B cell (primary cell): ENCODE measurements at regions not wholly inside any gene's neighbourhood (a gene's known extent, or its start where the extent isn't known, plus 50 kb on each side); places are given as distances from the start of the nearest gene placed in this dataset.
"Not testable (repeated sequence)": the region's sequence is repeated elsewhere in the genome, so short reads cannot be mapped to it uniquely, and the experiment has no call there.

Experiments
- ATAC-seq: fragments of 200-7000 bp; cut with Tn5 transposase; one replicate; pipeline ENCODE4 v1.10.0; 2021; ENCODE audit warnings: low read depth, mild to moderate bottlenecking, moderate number of reproducible peaks, moderate library complexity
- CTCF ChIA-PET: fragments of 350-600 bp; sonication (Branson Sonifier 250); formaldehyde crosslinking; loops from one replicate; lab custom pipeline; 2021; ENCODE audit warnings: antibody characterized with exemption, inconsistent platforms; lab: Charles Lee
- POLR2A ChIA-PET: fragments of 350-600 bp; sonication (Branson Sonifier 250); formaldehyde crosslinking; loops from one replicate; lab custom pipeline; 2021; ENCODE audit warnings: antibody characterized with exemption; lab: Charles Lee
- DNase-seq: peaks from one replicate; pipeline ENCODE4 v3.0.0; 2013
- H2AFZ ChIP-seq: 2 replicates; pipeline ENCODE4 v1.6.1; 2012; ENCODE audit warnings: mild to moderate bottlenecking, low read depth, low read length; ENCODE audit not compliant: insufficient read depth, poor library complexity, severe bottlenecking
- H3K27ac ChIP-seq, 2 donors: 1 replicate in 1 of 2; 2 replicates in 1 of 2; pipeline ENCODE4 v1.5.1; 2012 to 2013; ENCODE audit warnings: low read length in 2 of 2, mild to moderate bottlenecking in 2 of 2, moderate library complexity in 1 of 2
- H3K27me3 ChIP-seq, 4 experiments: fragments of 200-600 bp in 1 of 4; sonication (generic) in 1 of 4; replicated peaks in 1 of 4; 1 replicate in 2 of 4; 2 replicates in 2 of 4; pipeline versions ENCODE4 v1.6.1 to v1.7.0; 2013 to 2016; ENCODE audit warnings: low read length in 3 of 4, mild to moderate bottlenecking in 2 of 4, mixed read lengths in 1 of 4, moderate library complexity in 1 of 4; ENCODE audit not compliant: insufficient read depth in 4 of 4, control insufficient read depth in 3 of 4; ENCODE audit errors: control extremely low read depth in 1 of 4
- H3K36me3 ChIP-seq, 2 experiments: replicated peaks in 1 of 2; 1 replicate in 1 of 2; 2 replicates in 1 of 2; pipeline versions ENCODE4 v1.6.1 to v1.7.1; 2013; ENCODE audit warnings: low read length in 1 of 2; ENCODE audit not compliant: insufficient read depth in 2 of 2, control insufficient read depth in 1 of 2; ENCODE audit errors: control extremely low read depth in 1 of 2, extremely low read depth in 1 of 2
- H3K4me1 ChIP-seq, 2 donors: fragments of 200-600 bp in 1 of 2; sonication (generic) in 1 of 2; 1 replicate in 1 of 2; 2 replicates in 1 of 2; pipeline versions ENCODE4 v1.5.1 to v1.6.1; 2013 to 2017; ENCODE audit warnings: low read length in 2 of 2; ENCODE audit not compliant: control insufficient read depth in 2 of 2, insufficient read depth in 2 of 2
- H3K4me2 ChIP-seq: replicated peaks from 2 replicates; pipeline ENCODE3; 2012; ENCODE audit warnings: mild to moderate bottlenecking, low read depth, low read length; ENCODE audit not compliant: poor library complexity, severe bottlenecking
- H3K4me3 ChIP-seq, 5 experiments: fragments of 200-600 bp in 1 of 5; sonication (generic) in 1 of 5; 1 replicate in 3 of 5; 2 replicates in 2 of 5; pipeline versions ENCODE4 v1.5.1 to v1.7.0; 2011 to 2016; ENCODE audit warnings: low read length in 4 of 5, mild to moderate bottlenecking in 4 of 5, low read depth in 2 of 5, control low read depth in 1 of 5, moderate library complexity in 1 of 5; ENCODE audit not compliant: insufficient read depth in 1 of 5; ENCODE audit errors: control extremely low read depth in 1 of 5, extremely low read depth in 1 of 5
- H3K79me2 ChIP-seq: fragments of 200-600 bp; sonication (generic); one replicate; pipeline ENCODE4 v1.6.0; 2016; ENCODE audit warnings: low read length; ENCODE audit not compliant: control insufficient read depth, insufficient read depth
- H3K9ac ChIP-seq: fragments of 200-600 bp; sonication (generic); 2 replicates; pipeline ENCODE4 v1.6.1; 2017; ENCODE audit warnings: mild to moderate bottlenecking, low read length, moderate library complexity
- H3K9me3 ChIP-seq, 3 donors: one replicate each; pipeline versions ENCODE4 v1.6.1 to v1.7.1; 2013; ENCODE audit warnings: low read length in 2 of 3; ENCODE audit not compliant: control insufficient read depth in 2 of 3, insufficient read depth in 1 of 3; ENCODE audit errors: control extremely low read depth in 1 of 3
- H4K20me1 ChIP-seq: 2 replicates; pipeline ENCODE4 v1.6.0; 2012; ENCODE audit warnings: mild to moderate bottlenecking, low read length; ENCODE audit not compliant: insufficient read depth, control insufficient read depth, poor library complexity, severe bottlenecking
- H3K27ac Mint-ChIP-seq: one replicate; pipeline ENCODE4 v1.8.0; 2021; ENCODE audit warnings: mixed read lengths
- H3K27me3 Mint-ChIP-seq: one replicate; pipeline ENCODE4 v1.8.0; 2021; ENCODE audit warnings: mixed read lengths
- H3K4me1 Mint-ChIP-seq: one replicate; pipeline ENCODE4 v1.8.0; 2021; ENCODE audit warnings: mixed read lengths
- H3K4me3 Mint-ChIP-seq: one replicate; pipeline ENCODE4 v1.8.0; 2021; ENCODE audit warnings: mixed read lengths
- H3K9me3 Mint-ChIP-seq: one replicate; pipeline ENCODE4 v1.8.0; 2022; ENCODE audit warnings: mixed read lengths; ENCODE audit not compliant: insufficient read depth
- EZH2 ChIP-seq: IDR thresholded peaks from 2 replicates; pipeline ENCODE4 v1.6.1; 2012; ENCODE audit warnings: borderline replicate concordance, low read depth, mild to moderate bottlenecking, moderate library complexity, low read length; ENCODE audit not compliant: insufficient read depth, poor library complexity, severe bottlenecking
- WGBS: methylation state at CpG from one replicate; pipeline ENCODE4 v1.1.5; 2013; ENCODE audit warnings: missing lambda C conversion rate; ENCODE audit not compliant: insufficient coverage; 5-methylcytosine and 5-hydroxymethylcytosine counted together
- intact Hi-C: fragments of 100-400 bp; cut with micrococcal nuclease; formaldehyde crosslinking; loops from one replicate; pipeline ENCODE4 v1.10.0; 2022
- TF ChIP-seq, protein P1 (sequence below): fragments of 200-600 bp; IDR thresholded peaks from one replicate; pipeline ENCODE4 v1.8.0; 2022; ENCODE audit warnings: antibody characterized with exemption, mild to moderate bottlenecking

DNA sequence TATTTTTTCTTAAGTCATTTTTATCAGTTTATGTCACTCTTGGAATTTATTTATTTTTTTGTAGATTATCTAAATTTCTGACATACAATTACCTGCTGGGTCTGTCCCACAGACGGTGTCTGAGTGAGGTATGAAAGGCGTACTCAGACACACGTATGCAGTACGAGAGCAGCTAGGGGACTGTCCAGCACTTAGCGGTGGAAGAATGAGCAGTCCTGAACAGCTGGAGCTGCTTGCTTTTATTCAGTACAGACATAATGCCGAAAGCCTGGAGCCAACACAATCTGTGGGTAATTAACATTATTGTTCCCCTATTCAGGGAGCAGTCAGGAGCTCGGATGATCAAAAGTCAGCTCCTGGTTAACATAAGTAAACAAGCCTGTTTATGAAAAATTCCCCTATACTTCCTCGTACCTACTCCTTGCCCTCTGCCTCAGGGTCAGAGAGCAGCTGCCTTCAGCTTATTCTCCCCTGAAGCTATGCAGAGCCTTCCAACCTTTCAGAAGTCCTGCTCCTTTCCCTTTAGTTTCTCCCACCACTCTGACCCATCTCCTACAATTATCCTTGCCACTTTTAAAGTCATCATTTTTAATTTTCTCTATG lies 488.0 kb upstream of the POM121L12 start:
- Mint-ChIP-seq H3K4me1 (no peaks in the 10 kb centered on the region), H3K4me3 (no peak overlapping the region), H3K27me3 (no peaks in the 10 kb centered on the region), H3K27ac (no peak overlapping the region), H3K9me3 (no peaks in the 10 kb centered on the region)
- Histone ChIP-seq H3K36me3 (no peaks in the 10 kb centered on the region), H3K4me1 (no peaks in the 10 kb centered on the region), H3K9ac (no peak overlapping the region), H3K4me3 (no peak overlapping the region), H3K27ac (no peak overlapping the region), H3K9me3 (no peaks in the 10 kb centered on the region), H4K20me1 (no peaks in the 10 kb centered on the region), H2AFZ (no peak overlapping the region), H3K4me2 (no peak overlapping the region), H3K27me3 (no peaks in the 10 kb centered on the region), H3K79me2 (no peaks in the 10 kb centered on the region)
- intact Hi-C loops: no loop called here
- CTCF ChIA-PET: no interaction called here
- 93% methylated on average over 7 of the region's 8 CpGs for WGBS
- ATAC-seq (no peak), DNase-seq (no peak)
- POLR2A ChIA-PET: no interaction called here
- TF ChIP-seq, protein P1, sequence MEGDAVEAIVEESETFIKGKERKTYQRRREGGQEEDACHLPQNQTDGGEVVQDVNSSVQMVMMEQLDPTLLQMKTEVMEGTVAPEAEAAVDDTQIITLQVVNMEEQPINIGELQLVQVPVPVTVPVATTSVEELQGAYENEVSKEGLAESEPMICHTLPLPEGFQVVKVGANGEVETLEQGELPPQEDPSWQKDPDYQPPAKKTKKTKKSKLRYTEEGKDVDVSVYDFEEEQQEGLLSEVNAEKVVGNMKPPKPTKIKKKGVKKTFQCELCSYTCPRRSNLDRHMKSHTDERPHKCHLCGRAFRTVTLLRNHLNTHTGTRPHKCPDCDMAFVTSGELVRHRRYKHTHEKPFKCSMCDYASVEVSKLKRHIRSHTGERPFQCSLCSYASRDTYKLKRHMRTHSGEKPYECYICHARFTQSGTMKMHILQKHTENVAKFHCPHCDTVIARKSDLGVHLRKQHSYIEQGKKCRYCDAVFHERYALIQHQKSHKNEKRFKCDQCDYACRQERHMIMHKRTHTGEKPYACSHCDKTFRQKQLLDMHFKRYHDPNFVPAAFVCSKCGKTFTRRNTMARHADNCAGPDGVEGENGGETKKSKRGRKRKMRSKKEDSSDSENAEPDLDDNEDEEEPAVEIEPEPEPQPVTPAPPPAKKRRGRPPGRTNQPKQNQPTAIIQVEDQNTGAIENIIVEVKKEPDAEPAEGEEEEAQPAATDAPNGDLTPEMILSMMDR: no peak
- TF ChIP-seq EZH2: no peak

DNA sequence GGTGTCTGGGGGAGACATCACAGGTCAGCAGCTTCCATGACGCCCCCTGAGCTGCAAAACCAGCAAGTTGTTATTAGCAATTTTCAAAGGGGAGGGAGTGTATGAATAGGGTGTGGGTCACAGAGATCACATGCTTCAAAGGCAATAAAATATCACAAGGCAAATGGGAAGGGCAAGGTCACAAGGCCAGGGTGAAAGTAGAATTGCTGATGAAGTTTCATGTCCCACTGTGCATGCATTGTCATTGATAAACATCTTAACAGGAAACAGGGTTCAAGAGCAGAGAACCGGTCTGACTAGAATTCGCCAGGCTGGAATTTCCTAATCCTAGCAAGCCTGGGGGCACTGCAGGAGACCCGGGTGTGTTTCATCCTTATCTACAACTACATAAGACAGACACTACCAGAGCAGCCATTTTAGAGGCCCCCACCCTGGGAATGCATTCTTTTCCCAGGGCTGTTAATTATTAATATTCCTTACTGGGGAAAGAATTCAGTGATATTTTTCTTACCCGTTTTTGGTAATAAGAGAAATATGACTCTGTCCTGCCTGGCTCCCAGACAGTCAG lies 494.2 kb upstream of the POM121L12 start:
- H3K4me3 ChIP-seq, H3K27me3 ChIP-seq, H3K4me2 ChIP-seq, H3K9me3 ChIP-seq, H2AFZ ChIP-seq, H3K4me1 ChIP-seq, H3K79me2 ChIP-seq, intact Hi-C loops, DNase-seq, H3K9me3 Mint-ChIP-seq, H3K9ac ChIP-seq, H3K27ac Mint-ChIP-seq, H3K36me3 ChIP-seq, H4K20me1 ChIP-seq, POLR2A ChIA-PET, CTCF ChIA-PET, ATAC-seq, H3K27me3 Mint-ChIP-seq, H3K4me3 Mint-ChIP-seq, H3K4me1 Mint-ChIP-seq, H3K27ac ChIP-seq: not testable (repeated sequence)
- WGBS: 100% methylated on average over 1 of the region's 5 CpGs
